Naive thymus-derived CD8-positive, alpha-beta T cell (primary cell): ENCODE measurements at regions not wholly inside any gene's neighbourhood (a gene's known extent, or its start where the extent isn't known, plus 50 kb on each side); places are given as distances from the start of the nearest gene placed in this dataset.

ENCODE experiments used
- ATAC-seq, 2 donors: fragments of 150-1000 bp; cut with Tn5 transposase in 1 of 2; sonication (Bioruptor Pico), chemical (Tn5 transposase) in 1 of 2; 1 replicate in 1 of 2; 2 replicates in 1 of 2; pipeline ENCODE4 v1.10.0; 2021; ENCODE audit warnings: mild to moderate bottlenecking in 2 of 2, moderate library complexity in 2 of 2
- POLR2A ChIA-PET: fragments of 350-600 bp; sonication (Branson Sonifier 250); formaldehyde crosslinking; loops from one replicate; lab custom pipeline; 2021; ENCODE audit warnings: antibody characterized with exemption; lab: Charles Lee
- DNase-seq, 10 donors: peaks; one replicate each; pipeline versions ENCODE4 v3.0.0 to v3.0.0-alpha.2; 2020 to 2022
- H3K27ac Mint-ChIP-seq, 10 donors: one replicate each; pipeline ENCODE4 v1.8.0; 2020 to 2022; ENCODE audit warnings: mild to moderate bottlenecking in 10 of 10, mixed read lengths in 10 of 10, moderate library complexity in 4 of 10, inconsistent platforms in 1 of 10
- H3K27me3 Mint-ChIP-seq, 5 donors: one replicate each; pipeline ENCODE4 v1.8.0; 2021 to 2022; ENCODE audit warnings: mixed read lengths in 5 of 5
- H3K36me3 Mint-ChIP-seq, 3 donors: one replicate each; pipeline ENCODE4 v1.8.0; 2020 to 2022; ENCODE audit warnings: mixed read lengths in 3 of 3, mild to moderate bottlenecking in 2 of 3, inconsistent platforms in 1 of 3
- H3K4me1 Mint-ChIP-seq, 4 donors: one replicate each; pipeline ENCODE4 v1.8.0; 2021 to 2022; ENCODE audit warnings: mixed read lengths in 4 of 4
- H3K4me3 Mint-ChIP-seq, 10 donors: one replicate each; pipeline ENCODE4 v1.8.0; 2020 to 2022; ENCODE audit warnings: mild to moderate bottlenecking in 10 of 10, mixed read lengths in 10 of 10, moderate library complexity in 6 of 10, inconsistent platforms in 1 of 10
- H3K9me3 Mint-ChIP-seq, 9 donors: one replicate each; pipeline ENCODE4 v1.8.0; 2020 to 2022; ENCODE audit warnings: mixed read lengths in 9 of 9, mild to moderate bottlenecking in 3 of 9, inconsistent platforms in 1 of 9, moderate library complexity in 1 of 9

GRCh38 chr5:143569213-143569701 lies 165.8 kb upstream of the NR3C1 start:
- H3K27ac Mint-ChIP-seq: no peak overlapping the region
- H3K27me3 Mint-ChIP-seq: peaks cover 0 to 2% (median 0%) of the 10 kb centered on the region in 5 donors
- DNase-seq: no peak
- POLR2A ChIA-PET: no interaction called here
- ATAC-seq: no peak
- H3K4me3 Mint-ChIP-seq: peak overlapping the region in 1 of 10 donors; percentile 34
- no peaks in the 10 kb centered on the region for H3K36me3 Mint-ChIP-seq
- peaks cover 0 to 8% (median 0%) of the 10 kb centered on the region in 4 donors for H3K4me1 Mint-ChIP-seq
- no peaks in the 10 kb centered on the region for H3K9me3 Mint-ChIP-seq

GRCh38 chr5:143567583-143568504 lies 164.4 kb upstream of the NR3C1 start:
- H3K4me1 Mint-ChIP-seq: peaks cover 0 to 7% (median 0%) of the 10 kb centered on the region in 4 donors
- no peaks in the 10 kb centered on the region for H3K9me3 Mint-ChIP-seq
- no peaks in the 10 kb centered on the region for H3K36me3 Mint-ChIP-seq
- H3K27ac Mint-ChIP-seq: no peak overlapping the region
- POLR2A ChIA-PET: no interaction called here
- no peak for DNase-seq
- H3K27me3 Mint-ChIP-seq: peaks cover 0 to 2% (median 0%) of the 10 kb centered on the region in 5 donors
- no peak for ATAC-seq
- no peak overlapping the region for H3K4me3 Mint-ChIP-seq

GRCh38 chr5:143566139-143566538 lies 162.7 kb upstream of the NR3C1 start:
- POLR2A ChIA-PET: no interaction called here
- H3K27me3 Mint-ChIP-seq: peaks cover 0 to 2% (median 0%) of the 10 kb centered on the region in 5 donors
- DNase-seq: no peak
- ATAC-seq: no peak
- H3K4me3 Mint-ChIP-seq: no peak overlapping the region
- peaks cover 0 to 7% (median 0%) of the 10 kb centered on the region in 4 donors for H3K4me1 Mint-ChIP-seq
- H3K36me3 Mint-ChIP-seq: no peaks in the 10 kb centered on the region
- no peaks in the 10 kb centered on the region for H3K9me3 Mint-ChIP-seq
- H3K27ac Mint-ChIP-seq: no peak overlapping the region

- Mint-ChIP-seq H3K9me3 (no peaks in the 10 kb centered on the region), H3K4me3 (no peak overlapping the region)
These were observed 160.9 kb upstream of the NR3C1 start for GRCh38 chr5:143564417-143564816.

GRCh38 chr5:143562935-143563334 lies 159.4 kb upstream of the NR3C1 start:
- Mint-ChIP-seq H3K27me3 (no peaks in the 10 kb centered on the region), H3K27ac (no peak overlapping the region), H3K4me1 (peaks cover 0 to 7% (median 0%) of the 10 kb centered on the region in 4 donors), H3K36me3 (no peaks in the 10 kb centered on the region), H3K4me3 (peak overlapping the region in 1 of 10 donors; percentile 39), H3K9me3 (no peaks in the 10 kb centered on the region)
- no peak for DNase-seq
- no peak for ATAC-seq
- POLR2A ChIA-PET: no interaction called here

More at GRCh38 chr5:143564417-143564816, 160.9 kb upstream of the NR3C1 start:
- H3K27ac Mint-ChIP-seq: no peak overlapping the region
- ATAC-seq: no peak
- no peaks in the 10 kb centered on the region for H3K36me3 Mint-ChIP-seq
- no peaks in the 10 kb centered on the region for H3K27me3 Mint-ChIP-seq
- POLR2A ChIA-PET: no interaction called here
- H3K4me1 Mint-ChIP-seq: peaks cover 0 to 7% (median 0%) of the 10 kb centered on the region in 4 donors
- no peak for DNase-seq

GRCh38 chr5:143561219-143561618 lies 157.7 kb upstream of the NR3C1 start:
- no peak for DNase-seq

GRCh38 chr5:143560378-143560777 lies 156.9 kb upstream of the NR3C1 start:
- ATAC-seq (no peak), DNase-seq (no peak)
- Mint-ChIP-seq H3K4me1 (peaks cover 0 to 7% (median 0%) of the 10 kb centered on the region in 4 donors), H3K4me3 (no peak overlapping the region), H3K27me3 (peaks cover 0 to 3% (median 0%) of the 10 kb centered on the region in 5 donors), H3K9me3 (no peaks in the 10 kb centered on the region), H3K36me3 (no peaks in the 10 kb centered on the region), H3K27ac (no peak overlapping the region)
- POLR2A ChIA-PET: no interaction called here

More at GRCh38 chr5:143561219-143561618, 157.7 kb upstream of the NR3C1 start:
- H3K9me3 Mint-ChIP-seq: no peaks in the 10 kb centered on the region
- peaks cover 0 to 3% (median 0%) of the 10 kb centered on the region in 5 donors for H3K27me3 Mint-ChIP-seq
- POLR2A ChIA-PET: no interaction called here
- H3K4me1 Mint-ChIP-seq: peaks cover 0 to 7% (median 0%) of the 10 kb centered on the region in 4 donors
- no peak overlapping the region for H3K27ac Mint-ChIP-seq
- no peak overlapping the region for H3K4me3 Mint-ChIP-seq
- ATAC-seq: no peak
- H3K36me3 Mint-ChIP-seq: no peaks in the 10 kb centered on the region

GRCh38 chr5:143559586-143560109 lies 156.2 kb upstream of the NR3C1 start:
- H3K4me3 Mint-ChIP-seq: no peak overlapping the region
- POLR2A ChIA-PET: no interaction called here
- no peak overlapping the region for H3K27ac Mint-ChIP-seq
- H3K36me3 Mint-ChIP-seq: no peaks in the 10 kb centered on the region
- no peaks in the 10 kb centered on the region for H3K9me3 Mint-ChIP-seq
- H3K4me1 Mint-ChIP-seq: peaks cover 0 to 6% (median 0%) of the 10 kb centered on the region in 4 donors
- ATAC-seq (no peak), DNase-seq (no peak)
- peaks cover 0 to 3% (median 0%) of the 10 kb centered on the region in 5 donors for H3K27me3 Mint-ChIP-seq

GRCh38 chr5:143558048-143558447 lies 154.6 kb upstream of the NR3C1 start:
- POLR2A ChIA-PET: no interaction called here
- H3K27me3 Mint-ChIP-seq: peaks cover 0 to 4% (median 2%) of the 10 kb centered on the region in 5 donors
- H3K9me3 Mint-ChIP-seq: no peaks in the 10 kb centered on the region

GRCh38 chr5:143557061-143557818 lies 153.8 kb upstream of the NR3C1 start:
- Mint-ChIP-seq H3K4me3 (no peak overlapping the region), H3K9me3 (peaks cover 0 to 2% (median 0%) of the 10 kb centered on the region in 9 donors), H3K36me3 (no peaks in the 10 kb centered on the region), H3K27ac (no peak overlapping the region), H3K4me1 (no peaks in the 10 kb centered on the region), H3K27me3 (peaks cover 2 to 8% (median 7%) of the 10 kb centered on the region in 5 donors)
- POLR2A ChIA-PET: no interaction called here
- DNase-seq (no peak), ATAC-seq (no peak)

More at GRCh38 chr5:143558048-143558447, 154.6 kb upstream of the NR3C1 start:
- H3K27ac Mint-ChIP-seq: no peak overlapping the region
- H3K4me3 Mint-ChIP-seq: no peak overlapping the region
- no peak for DNase-seq
- no peaks in the 10 kb centered on the region for H3K4me1 Mint-ChIP-seq
- H3K36me3 Mint-ChIP-seq: no peaks in the 10 kb centered on the region
- ATAC-seq: no peak

GRCh38 chr5:143554918-143555477 lies 151.5 kb upstream of the NR3C1 start:
- POLR2A ChIA-PET: no interaction called here
- ATAC-seq: no peak
- Mint-ChIP-seq H3K9me3 (peaks cover 0 to 3% (median 0%) of the 10 kb centered on the region in 9 donors), H3K27ac (no peak overlapping the region), H3K4me1 (no peaks in the 10 kb centered on the region), H3K4me3 (no peak overlapping the region), H3K27me3 (peaks cover 2 to 14% (median 9%) of the 10 kb centered on the region in 5 donors), H3K36me3 (no peaks in the 10 kb centered on the region)
- DNase-seq: no peak

GRCh38 chr5:143554187-143554717 lies 150.8 kb upstream of the NR3C1 start:
- H3K27ac Mint-ChIP-seq: no peak overlapping the region
- DNase-seq (no peak), ATAC-seq (no peak)
- no peak overlapping the region for H3K4me3 Mint-ChIP-seq
- peaks cover 0 to 3% (median 0%) of the 10 kb centered on the region in 9 donors for H3K9me3 Mint-ChIP-seq
- peaks cover 2 to 14% (median 9%) of the 10 kb centered on the region in 5 donors for H3K27me3 Mint-ChIP-seq
- POLR2A ChIA-PET: no interaction called here
- H3K4me1 Mint-ChIP-seq: no peaks in the 10 kb centered on the region
- H3K36me3 Mint-ChIP-seq: no peaks in the 10 kb centered on the region
